HG03066 (cell line): ENCODE measurements at regions not wholly inside any gene's neighbourhood (a gene's known extent, or its start where the extent isn't known, plus 50 kb on each side); places are given as distances from the start of the nearest gene placed in this dataset.
"Not testable (repeated sequence)": the region's sequence is repeated elsewhere in the genome, so short reads cannot be mapped to it uniquely, and the experiment has no call there.

Source experiments
- ATAC-seq: cut with Tn5 transposase; IDR thresholded peaks from one replicate; pipeline ENCODE4 v1.9.1; 2021; ENCODE audit warnings: low read depth; ENCODE audit not compliant: unreplicated experiment

DNA sequence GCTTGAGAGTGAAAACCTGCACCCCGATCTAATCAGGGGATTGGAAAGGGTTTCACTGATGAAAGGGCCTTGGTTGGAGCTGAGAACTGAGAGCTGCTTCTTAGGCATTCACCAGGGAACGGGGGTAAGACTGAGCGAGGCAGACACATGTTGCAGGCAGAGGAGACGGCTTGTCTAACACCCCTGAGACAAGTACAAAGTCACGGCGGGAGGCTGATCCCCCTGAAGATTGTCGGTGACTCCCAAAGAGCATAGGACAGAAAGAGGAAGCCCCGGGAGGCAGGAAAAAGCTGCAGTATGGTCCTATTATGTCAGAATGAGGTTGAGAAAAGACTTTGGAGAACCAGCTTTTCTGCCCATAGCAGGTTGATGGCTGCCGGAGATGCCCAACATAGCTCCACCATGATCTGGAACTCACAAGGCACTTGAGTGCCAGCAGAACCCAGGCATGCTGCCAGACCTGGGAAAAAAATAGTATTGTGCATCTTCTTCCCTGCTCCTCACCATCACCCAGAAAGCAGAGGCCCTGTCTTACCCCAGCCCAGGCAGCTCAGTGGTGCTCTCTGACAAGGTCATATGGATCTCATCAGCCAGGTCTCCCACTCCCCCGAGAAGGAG is 463.9 kb upstream of the PROX1 start:
- no peak for ATAC-seq

DNA sequence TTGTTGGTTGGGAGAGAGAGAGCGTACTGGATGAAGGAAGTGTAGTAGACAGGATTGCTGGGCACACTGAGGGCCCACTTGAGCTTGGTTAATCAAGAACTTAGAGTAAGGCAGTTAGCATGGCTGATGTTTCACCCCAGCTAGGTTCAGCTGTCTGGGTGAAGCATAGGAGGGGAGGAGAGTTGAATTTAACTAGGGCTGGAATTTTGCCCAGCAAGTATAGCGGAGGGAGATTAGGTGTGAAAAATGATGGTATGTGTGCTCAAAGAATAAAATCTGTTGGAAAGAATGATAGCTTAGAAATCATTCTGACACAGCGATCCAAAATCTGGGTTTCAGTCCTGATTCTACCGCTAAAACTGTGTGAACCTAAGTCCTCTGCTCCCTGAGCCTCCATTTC is 461.5 kb upstream of the PROX1 start:
- ATAC-seq, result no peak

DNA sequence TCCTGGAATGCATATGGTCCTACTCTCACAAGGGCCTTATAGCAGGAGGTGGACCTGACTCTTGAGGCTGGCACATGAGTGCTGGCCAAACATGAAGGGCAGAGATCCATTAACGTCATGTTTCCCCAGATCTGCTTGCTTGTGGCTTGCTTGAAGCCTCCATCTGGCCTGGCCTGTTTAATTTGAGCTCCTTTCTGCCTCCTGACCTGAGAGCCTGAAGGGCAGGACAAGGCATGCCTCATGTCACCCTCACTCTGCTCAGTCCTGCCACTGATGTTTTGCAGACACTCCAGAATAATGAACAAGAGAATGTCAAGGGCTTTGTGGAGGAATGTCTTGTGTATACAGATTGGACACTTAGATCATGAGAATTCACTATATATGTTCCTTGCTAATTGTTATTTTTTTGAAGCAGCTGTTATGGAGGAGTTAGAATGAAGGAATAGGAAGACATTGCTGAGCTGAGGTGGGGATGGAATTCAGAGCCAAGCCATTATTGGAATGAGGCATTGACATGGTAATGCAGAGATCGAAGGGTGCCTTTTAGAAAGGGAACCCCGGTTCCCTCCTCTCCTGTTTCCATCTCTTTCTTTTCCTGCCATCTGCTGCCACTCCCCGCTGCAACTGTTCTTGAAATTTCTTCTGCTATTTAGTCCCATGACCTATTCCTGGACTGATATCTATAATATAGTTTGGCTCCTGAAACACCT is 457.0 kb upstream of the PROX1 start:
- no peak for ATAC-seq

DNA sequence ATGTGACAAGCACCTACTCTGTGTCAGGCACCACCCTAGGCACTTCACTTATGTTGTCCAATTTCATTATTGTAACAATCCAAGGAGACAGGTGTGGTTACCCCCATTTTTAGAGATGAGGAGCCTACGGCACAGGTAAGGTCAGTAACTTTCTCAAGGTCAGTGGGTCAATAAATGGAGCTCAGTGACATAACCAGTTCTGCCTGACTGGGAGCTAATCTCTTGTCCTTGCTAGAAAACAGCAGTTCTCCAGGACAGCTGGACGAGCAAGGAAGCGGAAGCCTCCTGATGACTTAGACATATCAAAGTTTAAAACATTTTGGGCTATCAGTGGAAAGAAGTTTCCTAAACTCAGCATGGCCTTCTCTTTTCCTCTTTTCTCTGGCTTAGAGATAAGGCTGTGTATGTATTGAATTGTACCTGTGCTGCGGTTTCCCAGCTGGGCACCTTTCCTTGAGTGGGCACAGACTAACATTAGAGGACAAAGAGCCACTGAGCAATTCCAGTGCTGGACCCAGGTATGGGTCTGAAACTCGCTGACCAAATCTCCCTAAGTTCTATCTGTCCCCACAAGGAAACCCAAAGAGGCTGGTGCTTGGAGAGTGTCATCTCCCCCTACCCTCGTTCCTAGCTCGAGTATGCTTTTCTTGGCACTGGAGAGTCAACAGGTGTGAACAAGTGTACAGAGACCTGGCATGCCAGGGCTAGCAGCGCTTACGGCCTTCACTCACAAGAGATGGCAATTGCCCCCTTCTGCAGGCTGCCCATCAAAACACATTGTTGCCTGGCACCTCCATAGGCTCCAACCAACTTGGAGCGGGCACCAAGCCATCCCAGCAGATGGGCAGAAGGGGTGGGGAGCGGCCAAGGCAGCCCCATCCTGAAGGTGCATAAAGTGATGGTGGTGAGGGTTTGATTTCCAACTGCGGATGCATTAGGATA is 456.1 kb upstream of the PROX1 start:
- ATAC-seq, result no peak

DNA sequence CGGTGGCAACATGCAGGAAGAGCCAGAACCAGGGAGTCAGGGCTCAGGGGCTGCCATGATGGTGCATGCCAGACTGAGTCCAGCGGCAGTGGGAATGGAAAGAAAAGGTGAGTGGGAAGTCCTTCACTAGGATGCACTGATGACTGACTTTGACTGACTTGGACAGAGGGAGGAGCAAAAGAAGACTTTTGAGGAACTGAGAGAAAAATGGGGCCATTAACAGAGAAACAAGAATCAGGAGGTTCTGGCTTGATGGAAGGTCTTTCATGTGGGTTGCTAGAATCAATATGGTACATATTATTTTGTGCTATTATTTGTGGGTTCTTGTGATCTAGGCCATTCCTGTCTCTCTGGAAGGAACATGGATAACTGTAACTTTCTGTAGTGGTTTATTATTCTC is 454.6 kb upstream of the PROX1 start:
- ATAC-seq, result no peak

DNA sequence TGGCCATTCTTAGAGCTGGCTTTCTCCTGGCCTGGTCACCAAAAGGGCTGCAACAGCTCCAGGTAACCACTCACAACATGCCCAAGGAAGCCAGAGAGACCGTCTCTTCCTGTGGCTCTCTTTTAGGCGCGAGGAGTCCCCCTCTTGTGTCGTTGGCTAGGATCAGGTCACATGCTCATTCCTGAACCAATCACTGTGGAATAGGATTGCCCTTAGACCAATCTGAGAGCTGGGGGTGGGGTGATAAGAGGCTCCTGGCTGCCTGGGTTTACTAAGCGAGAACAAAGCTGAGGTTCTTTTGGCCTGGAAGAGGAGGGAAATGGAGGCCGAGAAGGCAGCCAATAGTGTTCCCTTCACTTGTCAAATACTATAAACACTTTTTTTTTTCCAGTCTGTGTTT is 452.1 kb upstream of the PROX1 start:
- no peak for ATAC-seq

DNA sequence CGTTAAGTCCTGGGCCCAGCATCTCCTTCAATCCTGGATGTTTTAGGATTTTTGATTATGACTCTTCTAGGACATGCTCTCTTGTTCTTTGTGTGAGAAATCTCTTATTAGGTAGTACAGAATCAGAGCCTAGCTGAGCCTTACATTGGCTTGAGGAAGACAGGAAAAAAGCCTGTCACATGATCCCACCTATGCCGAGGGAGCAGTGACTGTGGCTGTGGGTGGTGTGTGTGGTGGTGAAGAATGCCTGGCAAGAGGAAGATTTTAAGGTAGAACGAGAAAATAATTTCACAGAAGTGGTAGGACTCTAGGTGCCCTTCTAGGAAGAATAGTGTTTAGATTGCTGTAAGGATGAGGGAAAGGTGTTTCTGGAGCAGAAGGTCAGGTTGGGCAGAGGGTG is 449.5 kb upstream of the PROX1 start:
- ATAC-seq, result no peak

DNA sequence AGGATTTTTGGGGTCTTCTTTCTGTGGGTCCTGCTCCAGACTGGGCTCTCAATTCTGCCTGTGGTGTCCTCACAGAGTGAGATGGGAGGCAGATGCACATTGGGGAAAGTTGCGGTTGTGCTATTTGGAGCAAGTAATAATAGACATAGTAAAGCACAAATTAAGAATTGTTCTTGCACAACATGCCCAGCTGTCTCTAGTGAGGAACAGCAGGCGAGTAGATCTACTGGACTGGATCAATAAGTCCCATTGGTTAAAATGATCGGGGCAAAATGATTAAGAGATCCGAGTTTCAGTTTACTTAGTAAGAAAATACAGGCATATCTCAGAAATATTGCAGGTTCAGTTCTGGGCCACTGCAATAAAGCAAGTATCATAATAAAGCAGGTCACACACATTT is 448.3 kb upstream of the PROX1 start:
- no peak for ATAC-seq

DNA sequence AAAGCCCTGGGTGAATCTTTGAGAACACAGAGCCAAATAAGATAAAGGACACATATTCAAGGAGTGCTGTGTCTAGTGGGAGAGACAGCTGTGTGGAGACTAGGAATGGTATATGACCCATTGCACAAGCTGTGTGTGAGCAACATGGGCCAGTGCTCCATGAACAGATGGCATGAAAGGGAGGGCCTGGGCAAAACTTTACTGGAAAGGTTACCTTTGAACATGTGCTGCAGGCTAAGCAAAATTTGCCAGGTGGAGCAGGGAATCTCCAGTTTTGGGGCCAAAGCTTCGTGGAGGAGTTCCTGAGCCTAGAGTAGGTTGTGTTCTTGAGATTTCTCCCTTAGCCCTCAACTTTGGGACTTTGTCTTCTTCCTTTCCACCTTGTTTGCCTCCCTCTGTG is 446.1 kb upstream of the PROX1 start:
- no peak for ATAC-seq

DNA sequence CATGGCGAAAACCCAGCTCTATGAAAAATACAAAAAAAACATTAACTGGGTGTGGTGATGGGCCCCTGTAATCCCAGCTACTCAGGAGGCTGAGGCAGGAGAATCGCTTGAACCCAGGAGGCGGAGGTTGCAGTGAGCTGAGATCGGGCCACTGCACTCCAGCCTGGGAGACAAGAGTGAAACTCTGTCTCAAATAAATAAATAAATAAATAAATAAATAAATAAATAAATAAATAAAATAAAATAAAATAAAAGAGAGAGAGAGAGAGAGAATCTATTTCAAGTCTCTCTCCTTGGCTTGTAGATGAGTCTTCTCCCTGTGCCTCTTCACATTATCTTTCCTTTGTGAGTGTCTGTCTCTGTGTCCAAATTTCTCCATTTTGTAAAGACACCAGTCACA is 442.6 kb upstream of the PROX1 start:
- not testable (repeated sequence) for ATAC-seq

DNA sequence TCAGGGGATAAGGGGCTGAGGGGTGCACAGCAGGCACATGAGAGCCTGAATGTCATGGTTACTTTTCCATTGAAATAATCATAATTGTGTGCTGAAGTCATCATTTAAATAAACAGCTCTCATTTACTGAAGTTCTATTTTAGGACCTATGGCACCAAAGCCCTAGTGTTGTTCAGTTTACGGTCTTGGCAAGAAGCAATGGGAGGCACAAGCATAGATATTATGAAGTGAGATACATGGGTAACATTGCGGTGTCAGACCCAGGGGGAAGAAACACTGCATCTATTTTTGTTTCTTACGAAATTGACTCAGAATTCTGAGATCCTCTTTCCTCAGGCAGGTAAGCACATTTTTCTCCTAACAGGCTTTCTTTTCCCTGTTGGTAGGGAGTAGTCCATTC is 437.8 kb upstream of the PROX1 start:
- ATAC-seq, result no peak

DNA sequence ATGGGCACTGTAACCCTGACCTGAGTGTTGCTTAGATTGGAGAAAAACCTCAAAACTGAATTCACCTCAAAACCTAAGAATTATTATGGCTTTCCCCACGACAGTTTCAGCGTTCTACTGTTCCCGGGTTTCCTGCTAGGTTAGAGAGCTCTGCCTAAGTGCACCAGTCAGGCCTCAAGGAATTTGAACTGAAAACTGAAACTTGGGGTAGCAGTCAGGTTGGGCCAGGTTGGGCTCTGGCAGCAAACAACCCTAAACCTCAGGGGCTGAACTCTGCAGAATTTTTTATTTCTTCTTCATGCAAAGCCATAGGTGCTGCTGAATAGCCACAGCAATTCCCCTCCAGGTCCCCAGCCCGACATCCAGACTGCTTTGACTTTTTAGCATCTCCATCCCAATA is 437.0 kb upstream of the PROX1 start:
- ATAC-seq, result no peak

DNA sequence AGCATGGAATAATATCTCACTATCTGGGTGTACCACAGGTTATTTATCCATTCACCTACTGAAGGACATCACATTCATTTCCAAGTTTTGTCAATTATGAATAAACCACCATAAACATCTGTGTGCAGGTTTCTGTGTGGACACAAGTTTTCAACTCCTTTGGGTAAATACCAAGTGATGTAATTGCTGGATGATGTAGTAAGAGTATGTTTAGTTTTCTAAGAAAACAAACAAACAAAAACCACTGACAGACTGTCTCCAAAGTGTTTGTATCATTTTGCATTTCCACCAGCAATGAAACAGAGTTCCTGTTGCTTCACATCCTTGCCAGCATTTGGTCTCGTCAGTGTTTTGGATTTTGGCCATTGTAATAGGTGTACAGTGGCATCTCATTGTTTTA is 435.7 kb upstream of the PROX1 start:
- no peak for ATAC-seq

DNA sequence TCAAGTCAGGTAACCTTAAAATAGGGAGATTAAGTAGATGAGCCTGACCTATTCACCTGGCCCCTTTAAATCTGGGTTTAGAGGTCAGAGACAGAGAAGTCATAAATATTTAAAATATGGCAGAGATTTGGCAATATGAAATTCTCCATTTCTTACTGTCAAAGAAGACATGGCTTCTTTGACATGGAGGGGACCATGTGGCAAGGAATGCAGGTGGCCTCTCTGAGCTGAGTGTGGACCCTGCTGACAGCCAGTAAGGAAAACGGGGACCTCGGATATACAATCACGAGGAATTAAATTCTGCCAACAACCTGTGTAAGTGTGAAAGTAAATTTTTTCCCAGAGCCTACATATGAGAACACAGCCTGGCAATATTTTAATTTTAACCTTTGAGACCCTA is 427.5 kb upstream of the PROX1 start:
- ATAC-seq, result no peak

DNA sequence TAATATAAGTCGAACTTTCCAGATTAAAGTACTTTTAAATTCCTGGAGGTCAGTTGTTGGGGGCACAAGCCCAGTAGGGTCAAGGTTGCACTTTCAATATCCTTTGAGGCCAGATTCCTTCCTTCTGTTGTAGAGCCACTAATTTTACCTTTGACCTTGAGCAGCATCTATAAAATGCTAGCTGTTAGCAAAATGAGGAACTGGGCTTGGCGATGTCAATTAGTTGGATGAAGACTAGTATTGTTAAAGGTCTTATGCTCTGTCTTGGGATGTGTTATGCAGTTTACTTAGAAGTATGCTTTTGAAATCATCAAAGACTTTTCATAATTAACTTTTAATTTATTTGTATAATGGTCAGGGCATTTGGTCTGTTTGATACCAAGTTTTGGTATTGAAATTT is 425.9 kb upstream of the PROX1 start:
- no peak for ATAC-seq

DNA sequence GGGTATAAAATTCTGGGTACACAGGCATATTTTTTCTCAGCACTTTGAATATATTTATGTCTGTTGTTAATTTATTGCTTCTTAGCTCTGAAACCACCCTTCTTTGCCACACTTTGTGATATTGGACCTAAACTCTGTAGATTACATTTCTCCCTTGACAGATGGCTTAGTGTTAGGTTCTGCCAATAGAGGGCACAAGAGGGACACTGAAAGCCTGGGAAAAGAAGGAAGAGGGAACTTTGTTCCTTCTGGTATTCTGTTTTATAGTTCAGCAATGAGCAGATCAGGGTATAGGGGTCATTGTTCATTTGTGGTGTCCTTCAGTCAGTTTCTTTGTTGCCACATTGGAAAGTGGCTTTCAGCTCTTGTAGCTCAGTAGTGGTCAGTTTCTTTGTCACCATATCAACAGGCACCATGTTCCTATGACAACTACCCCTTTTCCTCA is 423.5 kb upstream of the PROX1 start:
- ATAC-seq, result no peak

DNA sequence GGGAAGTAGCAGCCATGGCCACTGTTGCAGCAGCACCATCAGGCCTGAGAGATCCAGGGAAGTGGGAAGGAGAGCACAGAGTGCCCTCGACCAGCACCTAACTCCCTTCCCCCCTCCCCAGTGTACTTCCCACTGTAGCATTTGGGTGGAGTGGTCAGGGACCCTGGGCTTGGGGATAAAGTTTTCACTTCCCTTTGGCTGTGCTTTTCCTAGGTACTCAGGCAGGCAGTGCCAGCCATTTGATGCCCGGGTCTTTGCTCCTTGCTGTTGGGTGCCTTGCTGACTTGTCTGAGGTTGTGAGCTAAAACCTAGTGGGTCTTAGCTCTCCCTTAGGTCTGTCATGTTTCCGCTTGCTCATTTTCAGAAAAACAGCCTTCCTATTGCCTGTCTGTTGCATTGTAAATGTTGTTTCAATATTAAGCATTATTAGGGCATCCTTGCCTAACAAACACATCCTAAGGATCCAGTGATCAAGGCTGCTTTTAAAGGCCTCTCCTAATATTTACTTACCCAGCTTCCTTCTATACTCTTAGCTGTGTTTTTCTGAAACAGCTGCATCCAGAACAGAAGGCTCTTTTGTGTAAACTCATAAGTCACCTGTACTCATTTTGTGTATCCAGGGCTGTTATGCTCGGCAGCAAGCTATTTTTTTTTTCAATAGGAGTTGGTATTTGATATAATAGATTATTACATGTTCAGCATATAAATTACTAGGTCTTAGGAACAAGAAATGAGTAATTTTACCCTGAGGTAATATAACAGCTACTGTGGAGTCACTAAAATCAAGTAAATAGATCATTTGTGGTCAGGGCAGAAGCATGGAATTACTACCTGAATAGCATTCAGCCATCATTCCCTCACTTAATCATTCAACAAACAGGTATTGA is 418.6 kb upstream of the PROX1 start:
- ATAC-seq, result no peak

DNA sequence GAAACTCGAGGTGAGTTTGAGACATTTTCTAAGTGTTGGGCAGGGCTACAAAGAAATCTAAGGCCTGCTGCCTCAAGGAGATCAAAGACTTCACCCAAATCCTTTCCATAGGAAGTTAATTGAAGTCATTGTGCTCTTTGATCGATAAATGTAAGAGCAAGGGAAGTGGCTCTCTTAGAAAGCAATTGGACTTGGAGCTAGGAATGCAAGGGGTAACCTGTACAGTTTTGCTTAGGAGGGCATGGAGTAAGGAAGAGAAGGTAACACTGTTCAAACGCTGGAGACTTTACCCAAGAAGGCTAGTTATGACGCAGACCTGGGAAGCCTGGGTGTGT is 418.0 kb upstream of the PROX1 start:
- ATAC-seq, result no peak

DNA sequence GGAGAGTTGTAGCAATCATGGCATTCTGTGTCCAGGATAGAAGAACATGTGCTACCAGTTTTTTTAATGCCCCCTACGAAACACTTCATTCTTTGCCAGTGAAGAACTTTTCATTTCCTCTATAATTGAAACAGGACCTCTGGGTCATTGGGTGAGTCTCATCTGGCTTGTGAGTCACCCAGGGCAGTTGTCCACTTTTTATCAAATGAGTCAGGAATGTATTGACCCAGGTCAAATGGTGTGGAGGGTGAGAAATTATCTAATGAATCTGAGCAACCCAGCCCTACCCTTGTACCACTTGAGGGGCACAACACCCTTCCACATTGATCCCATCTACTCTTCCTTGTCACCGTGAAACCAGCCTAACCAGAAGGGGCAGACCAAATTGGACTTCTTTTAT is 417.3 kb upstream of the PROX1 start:
- no peak for ATAC-seq

DNA sequence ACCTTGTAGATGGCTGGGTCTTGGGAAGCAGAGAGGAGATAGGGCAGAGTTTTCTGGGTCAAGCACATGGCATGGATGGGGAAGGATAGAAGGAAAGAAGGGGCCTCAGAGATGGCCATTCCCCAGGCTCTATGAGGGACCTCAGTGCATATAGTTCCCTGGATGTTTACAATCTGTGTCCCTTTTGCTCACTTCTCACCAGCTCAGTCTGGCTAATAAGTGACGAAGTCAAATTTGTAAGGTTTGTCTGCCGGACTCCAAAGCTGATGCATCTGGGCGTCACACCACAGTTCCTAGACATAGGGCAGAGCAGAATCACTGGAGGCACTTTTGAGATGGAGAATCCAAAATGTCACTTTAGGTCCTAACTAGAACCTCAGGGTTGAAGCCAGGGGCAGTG is 416.4 kb upstream of the PROX1 start:
- ATAC-seq, result no peak

DNA sequence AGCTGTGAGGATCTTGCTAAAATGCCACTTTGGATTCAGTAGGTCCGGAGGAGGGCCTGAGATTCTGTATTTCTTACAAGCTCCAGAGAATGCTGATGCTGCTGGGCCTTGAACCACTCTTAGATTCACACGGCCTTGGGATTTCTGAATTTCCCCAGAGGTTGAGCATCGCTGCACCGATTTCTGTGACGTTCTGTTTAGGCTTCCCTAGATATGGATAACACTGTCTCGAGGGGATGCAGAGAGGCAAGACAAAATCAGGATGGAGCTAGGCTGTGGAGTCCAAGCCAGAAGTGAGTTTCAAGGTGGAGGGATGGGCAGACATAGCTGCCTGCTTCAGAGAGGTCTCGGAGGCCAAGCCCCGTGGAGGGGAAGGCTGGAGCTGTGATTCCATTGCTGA is 415.9 kb upstream of the PROX1 start:
- no peak for ATAC-seq
